OCI-LY7 (cell line): ENCODE measurements at regions not wholly inside any gene's neighbourhood (a gene's known extent, or its start where the extent isn't known, plus 50 kb on each side); places are given as distances from the start of the nearest gene placed in this dataset.
A peak's percentile ranks its signal among the peaks of the same experiment; 100 is the strongest.

Source experiments
- BruUV-seq: library from RNA; stranded (reverse); fragments of 400-500 nt; replicated peaks from 2 replicates; lab custom pipeline; 2021; lab: Mats Ljungman, UMichigan
- CTCF ChIA-PET: fragments of 300-600 bp; sonication (Branson Sonifier 250); formaldehyde crosslinking; loops from one replicate; lab custom pipeline; 2022; ENCODE audit warnings: antibody characterized with exemption; ENCODE audit not compliant: unreplicated experiment; lab: Charles Lee
- POLR2A ChIA-PET: fragments of 300-600 bp; sonication (Branson Sonifier 250); formaldehyde crosslinking; loops from one replicate; lab custom pipeline; 2022; ENCODE audit warnings: antibody characterized with exemption; lab: Charles Lee
- DNase-seq: peaks from one replicate; pipeline ENCODE4 v3.0.0-alpha.2; 2015; ENCODE audit warnings: low spot score
- H2AFZ ChIP-seq: fragments of 200-600 bp; sonication (generic), shearing (Covaris generic); 2 replicates; pipeline ENCODE4 v1.6.1; 2014; ENCODE audit warnings: mild to moderate bottlenecking, antibody characterized with exemption, low read length, moderate library complexity
- H3K27ac ChIP-seq: fragments of 200-600 bp; sonication (generic); 2 replicates; pipeline ENCODE4 v1.5.1; 2014; ENCODE audit warnings: mixed run types, low read depth, mild to moderate bottlenecking, moderate library complexity, low read length, inconsistent platforms; ENCODE audit not compliant: poor library complexity, severe bottlenecking
- H3K36me3 ChIP-seq: fragments of 200-600 bp; sonication (generic); 2 replicates; pipeline ENCODE4 v1.6.1; 2014; ENCODE audit warnings: mild to moderate bottlenecking, antibody characterized with exemption, low read length, moderate library complexity, mixed read lengths; ENCODE audit not compliant: insufficient read depth
- H3K4me1 ChIP-seq: fragments of 200-600 bp; sonication (generic); 2 replicates; pipeline ENCODE4 v1.5.1; 2014; ENCODE audit warnings: mild to moderate bottlenecking, low read length; ENCODE audit not compliant: insufficient read depth, poor library complexity, severe bottlenecking
- H3K4me2 ChIP-seq: fragments of 200-600 bp; sonication (generic); 2 replicates; pipeline ENCODE4 v1.6.1; 2014; ENCODE audit warnings: mild to moderate bottlenecking, low read length
- H3K4me3 ChIP-seq: fragments of 200-600 bp; sonication (generic); 2 replicates; pipeline ENCODE4 v1.5.1; 2014; ENCODE audit warnings: mild to moderate bottlenecking, low read depth, low read length; ENCODE audit not compliant: poor library complexity, severe bottlenecking
- H3K79me2 ChIP-seq: fragments of 200-600 bp; sonication (generic); 2 replicates; pipeline ENCODE4 v1.6.1; 2016; ENCODE audit warnings: low read depth, mild to moderate bottlenecking, low read length, moderate library complexity, mixed read lengths; ENCODE audit not compliant: insufficient read depth
- H3K9me2 ChIP-seq: fragments of 200-600 bp; sonication (generic); 2 replicates; pipeline ENCODE4 v1.6.1; 2016; ENCODE audit warnings: mild to moderate bottlenecking, low read length, mixed read lengths; ENCODE audit not compliant: insufficient read depth
- H3K9me3 ChIP-seq: fragments of 200-600 bp; sonication (generic); 2 replicates; pipeline ENCODE4 v1.6.1; 2014; ENCODE audit warnings: mild to moderate bottlenecking, mixed run types, low read length, mixed read lengths
- H4K20me1 ChIP-seq: fragments of 200-600 bp; sonication (generic); 2 replicates; pipeline ENCODE4 v1.6.1; 2014; ENCODE audit warnings: mild to moderate bottlenecking, antibody characterized with exemption, low read length, moderate library complexity, mixed read lengths; ENCODE audit not compliant: insufficient read depth
- EZH2phosphoT487 ChIP-seq: fragments of 200-600 bp; sonication (generic); IDR thresholded peaks from 2 replicates; pipeline ENCODE4 v1.6.1; 2018; ENCODE audit warnings: low read depth, borderline replicate concordance, mild to moderate bottlenecking, mixed run types, antibody characterized with exemption, low read length, moderate library complexity, mixed read lengths
- intact Hi-C: fragments of 100-400 bp; cut with micrococcal nuclease; formaldehyde crosslinking; loops from one replicate; pipeline ENCODE4 v1.10.0; 2022; ENCODE audit not compliant: unreplicated experiment
- TF ChIP-seq, protein P1 (sequence below): fragments of 200-600 bp; sonication (generic); conservative IDR thresholded peaks from 2 replicates; pipeline ENCODE4 v1.5.1; 2014; ENCODE audit warnings: mild to moderate bottlenecking, antibody characterized with exemption, low read length, moderate library complexity, mixed read lengths

DNA sequence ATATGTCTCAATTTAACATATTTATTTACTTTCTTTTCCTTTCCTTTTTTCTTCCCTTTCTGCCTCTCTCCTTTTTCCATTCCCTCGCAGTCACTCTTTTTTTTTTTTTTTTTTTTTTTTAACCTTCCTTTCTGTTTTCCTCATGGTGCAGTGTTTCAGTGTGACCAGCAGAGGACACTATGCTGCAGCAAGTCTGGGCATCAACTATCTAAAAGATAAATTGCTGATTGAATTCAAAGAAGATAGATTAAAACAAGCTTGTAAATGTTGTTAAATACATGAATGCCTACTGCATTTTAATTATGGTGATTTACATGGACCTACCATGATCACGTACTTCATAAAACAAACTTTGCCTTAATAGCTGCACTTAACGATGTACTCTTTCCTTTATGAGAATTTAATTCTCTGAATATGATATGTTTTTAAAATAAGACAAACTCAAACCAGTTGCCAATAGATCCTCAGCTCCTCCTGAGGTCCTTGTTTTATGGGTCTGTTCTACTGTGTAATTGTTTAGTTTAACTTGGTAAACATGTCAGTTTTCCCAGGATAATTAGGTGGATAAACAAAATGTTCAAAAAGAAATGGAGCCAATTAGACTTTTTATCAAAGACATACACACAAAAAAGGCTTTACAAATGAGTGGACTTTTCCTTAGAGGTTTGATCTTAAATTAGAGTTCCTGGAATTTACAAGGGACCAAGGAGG, 101.0 kb upstream of the AGR3 start:
- H2AFZ ChIP-seq, result no peak overlapping the region
- ChIA-PET POLR2A (interaction anchor here (0.6 to 1.5 kb wide), 3 partner anchors 33 to 328 kb away, joined by 3 to 4 read pairs (median 3); no protein-coding TSS in a partner anchor), CTCF (no interaction called here)
- H3K9me2 ChIP-seq, result no peaks in the 10 kb centered on the region
- BruUV-seq, result no TSS peak
- H3K4me1 ChIP-seq, result no peaks in the 10 kb centered on the region
- no peak overlapping the region for H3K27ac ChIP-seq
- H4K20me1 ChIP-seq, result no peaks in the 10 kb centered on the region
- H3K9me3 ChIP-seq, result no peaks in the 10 kb centered on the region
- peak; percentile 38 for DNase-seq
- H3K36me3 ChIP-seq, result no peaks in the 10 kb centered on the region
- TF ChIP-seq, protein P1, sequence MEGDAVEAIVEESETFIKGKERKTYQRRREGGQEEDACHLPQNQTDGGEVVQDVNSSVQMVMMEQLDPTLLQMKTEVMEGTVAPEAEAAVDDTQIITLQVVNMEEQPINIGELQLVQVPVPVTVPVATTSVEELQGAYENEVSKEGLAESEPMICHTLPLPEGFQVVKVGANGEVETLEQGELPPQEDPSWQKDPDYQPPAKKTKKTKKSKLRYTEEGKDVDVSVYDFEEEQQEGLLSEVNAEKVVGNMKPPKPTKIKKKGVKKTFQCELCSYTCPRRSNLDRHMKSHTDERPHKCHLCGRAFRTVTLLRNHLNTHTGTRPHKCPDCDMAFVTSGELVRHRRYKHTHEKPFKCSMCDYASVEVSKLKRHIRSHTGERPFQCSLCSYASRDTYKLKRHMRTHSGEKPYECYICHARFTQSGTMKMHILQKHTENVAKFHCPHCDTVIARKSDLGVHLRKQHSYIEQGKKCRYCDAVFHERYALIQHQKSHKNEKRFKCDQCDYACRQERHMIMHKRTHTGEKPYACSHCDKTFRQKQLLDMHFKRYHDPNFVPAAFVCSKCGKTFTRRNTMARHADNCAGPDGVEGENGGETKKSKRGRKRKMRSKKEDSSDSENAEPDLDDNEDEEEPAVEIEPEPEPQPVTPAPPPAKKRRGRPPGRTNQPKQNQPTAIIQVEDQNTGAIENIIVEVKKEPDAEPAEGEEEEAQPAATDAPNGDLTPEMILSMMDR, result peak; percentile 91
- TF ChIP-seq EZH2phosphoT487, result no peak
- no peaks in the 10 kb centered on the region for H3K79me2 ChIP-seq
- H3K4me3 ChIP-seq, result no peak overlapping the region
- no peak overlapping the region for H3K4me2 ChIP-seq
- intact Hi-C loops, result loop anchor here (5.0 kb wide), 1 partner anchor 320 kb away; no protein-coding TSS in a partner anchor

DNA sequence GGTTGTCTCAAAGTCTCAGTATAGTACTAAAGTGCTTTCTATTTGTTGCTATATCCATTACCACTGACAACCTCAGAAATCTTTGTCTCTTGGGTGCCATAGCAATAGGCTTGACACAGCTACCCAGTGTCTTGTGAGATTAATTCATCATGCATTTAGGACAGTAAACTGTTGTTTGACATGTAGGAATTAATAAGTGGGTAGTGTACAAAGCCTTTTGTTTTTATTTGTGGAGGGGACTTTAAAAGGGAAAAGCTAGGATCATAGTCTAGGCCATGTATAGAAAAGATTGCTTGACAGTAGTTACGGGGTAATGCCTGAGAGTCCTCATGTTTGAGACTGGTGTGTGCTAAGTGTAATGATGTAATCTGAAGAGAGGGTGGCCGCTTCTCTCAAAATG, 102.6 kb upstream of the AGR3 start:
- no peaks in the 10 kb centered on the region for H4K20me1 ChIP-seq

More for the DNA sequence above, 102.6 kb upstream of the AGR3 start:
- DNase-seq, result no peak
- ChIA-PET POLR2A (interaction anchor here (1.5 kb wide), 1 partner anchor 35 kb away, joined by 3 read pairs; no protein-coding TSS in a partner anchor), CTCF (no interaction called here)
- Histone ChIP-seq H3K9me3 (no peaks in the 10 kb centered on the region), H3K79me2 (no peaks in the 10 kb centered on the region), H3K4me2 (no peak overlapping the region), H3K36me3 (no peaks in the 10 kb centered on the region), H3K4me3 (no peak overlapping the region), H3K9me2 (no peaks in the 10 kb centered on the region), H3K27ac (no peak overlapping the region), H2AFZ (no peak overlapping the region), H3K4me1 (no peaks in the 10 kb centered on the region)
- no TSS peak for BruUV-seq
- intact Hi-C loops, result loop anchor here (5.0 kb wide), 1 partner anchor 318 kb away; no protein-coding TSS in a partner anchor
- TF ChIP-seq, protein P1, result no peak
- no peak for TF ChIP-seq EZH2phosphoT487
